Fibroblast of pulmonary artery (primary cell): ENCODE measurements at regions not wholly inside any gene's neighbourhood (a gene's known extent, or its start where the extent isn't known, plus 50 kb on each side); places are given as distances from the start of the nearest gene placed in this dataset.

Source experiments
- DNase-seq: peaks from one replicate; pipeline ENCODE4 v3.0.0-alpha.2; 2010; ENCODE audit warnings: low read depth
- H3K4me3 ChIP-seq: replicated peaks from 2 replicates; pipeline ENCODE4 v1.5.1; 2011; ENCODE audit warnings: low read depth, mild to moderate bottlenecking, control low read depth, low read length, moderate library complexity
- TF ChIP-seq, protein P1 (sequence below): IDR thresholded peaks from 2 replicates; pipeline ENCODE4 v1.5.1; 2011; ENCODE audit warnings: mild to moderate bottlenecking, control low read depth, low read length, inconsistent platforms; ENCODE audit errors: missing control alignments

- no peak overlapping the region for H3K4me3 ChIP-seq
- TF ChIP-seq, protein P1, sequence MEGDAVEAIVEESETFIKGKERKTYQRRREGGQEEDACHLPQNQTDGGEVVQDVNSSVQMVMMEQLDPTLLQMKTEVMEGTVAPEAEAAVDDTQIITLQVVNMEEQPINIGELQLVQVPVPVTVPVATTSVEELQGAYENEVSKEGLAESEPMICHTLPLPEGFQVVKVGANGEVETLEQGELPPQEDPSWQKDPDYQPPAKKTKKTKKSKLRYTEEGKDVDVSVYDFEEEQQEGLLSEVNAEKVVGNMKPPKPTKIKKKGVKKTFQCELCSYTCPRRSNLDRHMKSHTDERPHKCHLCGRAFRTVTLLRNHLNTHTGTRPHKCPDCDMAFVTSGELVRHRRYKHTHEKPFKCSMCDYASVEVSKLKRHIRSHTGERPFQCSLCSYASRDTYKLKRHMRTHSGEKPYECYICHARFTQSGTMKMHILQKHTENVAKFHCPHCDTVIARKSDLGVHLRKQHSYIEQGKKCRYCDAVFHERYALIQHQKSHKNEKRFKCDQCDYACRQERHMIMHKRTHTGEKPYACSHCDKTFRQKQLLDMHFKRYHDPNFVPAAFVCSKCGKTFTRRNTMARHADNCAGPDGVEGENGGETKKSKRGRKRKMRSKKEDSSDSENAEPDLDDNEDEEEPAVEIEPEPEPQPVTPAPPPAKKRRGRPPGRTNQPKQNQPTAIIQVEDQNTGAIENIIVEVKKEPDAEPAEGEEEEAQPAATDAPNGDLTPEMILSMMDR = no peak
- DNase-seq = no peak
Measured at GRCh38 chr3:187522293-187522692, 147.9 kb downstream of the SST start.

- DNase-seq = no peak
- no peak overlapping the region for H3K4me3 ChIP-seq
- TF ChIP-seq, protein P1 = no peak
Measured at GRCh38 chr3:187521546-187521945, 148.6 kb downstream of the SST start.

DNA sequence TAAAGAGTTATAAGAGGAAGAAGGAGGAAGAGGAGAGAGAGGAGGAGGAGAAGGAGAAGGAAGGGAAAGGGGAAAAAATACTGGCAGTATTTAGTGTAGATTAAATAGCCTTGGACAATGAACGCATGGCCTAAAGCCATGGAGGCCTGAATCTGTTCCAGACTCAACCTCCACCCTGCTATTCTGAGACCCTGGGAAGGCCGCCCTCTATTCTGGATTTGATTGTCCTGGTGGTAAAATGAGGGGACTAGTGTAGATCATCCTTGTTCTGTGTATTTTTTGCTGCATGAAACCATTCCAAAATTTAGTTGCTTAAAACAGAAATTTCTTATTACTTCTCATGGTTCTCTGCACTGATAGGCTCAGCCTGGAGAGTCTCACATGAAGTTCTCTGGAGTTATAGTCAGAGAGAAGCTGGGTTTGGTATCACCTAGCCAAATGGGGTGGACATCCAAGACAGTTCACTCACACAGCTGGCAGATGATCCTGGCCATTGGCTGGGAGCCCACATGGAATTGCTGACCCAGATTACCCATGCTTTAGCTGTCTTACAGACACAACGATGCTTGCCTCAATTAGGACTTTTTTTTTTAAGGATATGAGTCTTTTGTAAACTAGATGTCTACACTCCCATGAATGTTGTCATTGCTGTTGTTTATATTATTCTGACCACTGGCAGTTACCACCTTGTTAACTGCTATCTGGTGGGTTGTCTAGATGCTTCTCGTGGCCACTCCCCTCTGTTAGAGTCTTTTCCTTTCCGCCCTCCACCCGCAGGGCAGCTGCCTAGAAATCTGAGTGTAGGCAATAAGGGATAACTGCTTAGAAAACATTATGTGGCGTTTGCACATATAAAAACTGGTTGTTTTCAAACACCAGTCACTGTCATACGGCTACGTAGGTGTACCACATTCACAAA, 149.9 kb downstream of the SST start:
- no peak overlapping the region for H3K4me3 ChIP-seq
- DNase-seq = no peak
- TF ChIP-seq, protein P1 = no peak

DNA sequence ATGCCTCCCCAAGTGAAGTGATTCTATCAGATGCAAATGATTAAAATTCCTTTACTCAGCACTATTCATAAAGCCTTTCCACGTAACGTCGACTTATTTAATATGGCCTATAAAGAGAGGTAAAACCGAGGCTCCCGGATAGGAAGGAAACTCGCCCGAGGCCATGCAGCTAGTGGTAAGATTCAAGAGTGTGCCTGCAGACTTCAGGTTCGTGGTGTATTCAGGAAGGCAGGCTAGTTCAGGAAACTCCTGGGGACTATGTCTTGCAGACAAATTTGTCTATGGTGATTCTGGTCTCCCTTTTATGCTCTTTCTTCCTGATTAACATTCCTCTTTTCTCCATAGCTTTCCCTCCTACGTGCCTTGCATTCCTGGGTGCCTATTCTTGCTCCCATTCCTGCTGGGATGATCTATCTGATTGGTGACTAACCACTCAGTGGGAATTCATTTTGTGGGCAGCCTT, 150.7 kb downstream of the SST start:
- DNase-seq = no peak
- H3K4me3 ChIP-seq = no peak overlapping the region
- TF ChIP-seq, protein P1 = no peak

DNA sequence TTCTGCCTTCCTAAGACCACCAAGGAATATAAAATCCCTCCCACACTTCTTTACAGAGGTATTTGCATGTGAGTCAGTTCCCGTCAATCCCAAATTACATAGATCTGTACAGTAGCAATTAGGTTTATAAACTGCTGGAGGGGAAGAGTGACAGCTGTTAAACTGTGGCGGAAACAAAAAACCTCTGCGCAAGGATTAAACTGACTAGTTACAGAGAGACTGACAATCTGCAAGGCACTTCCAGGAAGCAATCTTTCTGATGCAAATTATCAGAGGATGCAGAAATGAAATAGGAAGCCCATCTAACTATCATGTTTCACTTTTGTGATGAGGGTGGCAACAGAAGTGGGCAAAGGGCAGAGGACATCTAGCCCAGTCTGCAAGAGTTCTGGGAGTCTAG, 150.4 kb downstream of the RTP4 start:
- no peak overlapping the region for H3K4me3 ChIP-seq
- TF ChIP-seq, protein P1 = no peak
- DNase-seq = no peak

DNA sequence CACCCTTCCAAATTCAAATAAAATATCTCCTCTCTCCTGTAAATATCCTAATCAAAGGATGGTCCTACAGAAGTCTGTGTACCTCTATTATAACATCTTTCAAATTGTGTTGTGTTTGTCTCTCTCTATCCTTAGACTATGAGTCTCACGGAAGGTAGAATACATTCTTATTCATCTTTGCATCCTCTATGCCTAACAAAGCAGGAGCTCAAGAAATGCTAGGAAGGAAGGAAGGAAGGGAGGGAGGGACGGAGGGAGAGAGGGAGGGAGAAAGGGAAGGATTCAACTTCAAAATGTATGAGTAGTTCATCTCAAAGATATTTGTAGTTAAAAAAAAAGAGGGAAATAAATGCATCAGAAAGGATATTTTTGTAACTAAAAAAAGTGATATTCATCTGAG, 150.0 kb downstream of the RTP4 start:
- DNase-seq = no peak
- TF ChIP-seq, protein P1 = no peak
- H3K4me3 ChIP-seq = no peak overlapping the region
